Neural cell (in vitro differentiated cells): ENCODE measurements at regions not wholly inside any gene's neighbourhood (a gene's known extent, or its start where the extent isn't known, plus 50 kb on each side); places are given as distances from the start of the nearest gene placed in this dataset.
A peak's percentile ranks its signal among the peaks of the same experiment; 100 is the strongest.

Experiments
- H2AFZ ChIP-seq: fragments of 200-600, 300-800 bp; sonication (generic), shearing (Covaris generic); 2 replicates; pipeline ENCODE4 v1.6.0; 2014; ENCODE audit warnings: low read depth, mild to moderate bottlenecking, antibody characterized with exemption, low read length, moderate library complexity
- H3F3A ChIP-seq: fragments of 200-600 bp; shearing (Covaris generic); 2 replicates; pipeline ENCODE4 v1.6.1; 2016; ENCODE audit warnings: mild to moderate bottlenecking, moderate library complexity, mixed read lengths, antibody characterized with exemption, low read length; ENCODE audit not compliant: insufficient read depth, poor library complexity, severe bottlenecking
- H3K27ac ChIP-seq: fragments of 200-600, 300-800 bp; sonication (generic), shearing (Covaris generic); 2 replicates; pipeline ENCODE4 v1.5.1; 2014; ENCODE audit warnings: mild to moderate bottlenecking, low read length, moderate library complexity
- H3K27me3 ChIP-seq: fragments of 300-800, 200-600 bp; sonication (generic), shearing (Covaris generic); 2 replicates; pipeline ENCODE4 v1.6.0; 2014; ENCODE audit warnings: mild to moderate bottlenecking, low read depth, low read length, moderate library complexity; ENCODE audit not compliant: insufficient read depth
- H3K36me3 ChIP-seq: fragments of 300-800, 200-600 bp; sonication (generic), shearing (Covaris generic); 2 replicates; pipeline ENCODE4 v1.5.1; 2014; ENCODE audit warnings: mild to moderate bottlenecking, antibody characterized with exemption, low read length, moderate library complexity; ENCODE audit not compliant: insufficient read depth
- H3K4me2 ChIP-seq: fragments of 300-800, 200-600 bp; sonication (generic), shearing (Covaris generic); 2 replicates; pipeline ENCODE4 v1.6.0; 2014; ENCODE audit warnings: mild to moderate bottlenecking, low read length
- H3K4me3 ChIP-seq: fragments of 300-800, 200-600 bp; sonication (generic), shearing (Covaris generic); 2 replicates; pipeline ENCODE4 v1.5.1; 2014; ENCODE audit warnings: mild to moderate bottlenecking, low read length, moderate library complexity
- H3K79me2 ChIP-seq: fragments of 200-600 bp; shearing (Covaris generic); replicated peaks from 2 replicates; pipeline ENCODE4 v1.6.0; 2014; ENCODE audit warnings: mild to moderate bottlenecking, low read length, moderate library complexity; ENCODE audit not compliant: insufficient read depth
- H3K9ac ChIP-seq: fragments of 300-800, 200-600 bp; sonication (generic), shearing (Covaris generic); 2 replicates; pipeline ENCODE4 v1.6.1; 2016; ENCODE audit warnings: mild to moderate bottlenecking, low read length, mixed read lengths
- H3K9me2 ChIP-seq: fragments of 200-600 bp; shearing (Covaris generic); 2 replicates; pipeline ENCODE4 v1.6.1; 2016; ENCODE audit warnings: mild to moderate bottlenecking, low read length, mixed read lengths; ENCODE audit not compliant: insufficient read depth
- H3K9me3 ChIP-seq: fragments of 200-600, 300-800 bp; sonication (generic), shearing (Covaris generic); 2 replicates; pipeline ENCODE4 v1.6.1; 2016; ENCODE audit warnings: mild to moderate bottlenecking, mixed run types, low read length, moderate library complexity, mixed read lengths
- H4K20me1 ChIP-seq: fragments of 200-600 bp; shearing (Covaris generic); 2 replicates; pipeline ENCODE4 v1.6.1; 2016; ENCODE audit warnings: mild to moderate bottlenecking, mixed run types; ENCODE audit not compliant: insufficient read depth
- EP300 ChIP-seq: fragments of 450-650 bp; conservative IDR thresholded peaks from 2 replicates; pipeline ENCODE4 v1.6.1; 2014; ENCODE audit warnings: antibody characterized with exemption, mild to moderate bottlenecking, moderate library complexity; ENCODE audit not compliant: poor library complexity, severe bottlenecking
- EZH2 ChIP-seq: fragments of 200-600, 300-800 bp; shearing (Covaris generic), sonication (generic); IDR thresholded peaks from 2 replicates; pipeline ENCODE4 v1.6.1; 2014; ENCODE audit warnings: antibody characterized with exemption, low read length, borderline replicate concordance, mild to moderate bottlenecking; ENCODE audit not compliant: insufficient read depth, poor library complexity, severe bottlenecking
- MXI1 ChIP-seq: fragments of 450-650 bp; conservative IDR thresholded peaks from 2 replicates; pipeline ENCODE4 v1.6.1; 2014; ENCODE audit warnings: antibody characterized with exemption, mild to moderate bottlenecking; ENCODE audit not compliant: poor library complexity, severe bottlenecking
- POLR2AphosphoS5 ChIP-seq: IDR thresholded peaks from 2 replicates; pipeline ENCODE4 v1.6.1; 2012
- RAD21 ChIP-seq: fragments of 450-650 bp; conservative IDR thresholded peaks from 2 replicates; pipeline ENCODE4 v1.6.1; 2014; ENCODE audit warnings: antibody characterized with exemption, mild to moderate bottlenecking, moderate library complexity
- SMC3 ChIP-seq: fragments of 450-650 bp; conservative IDR thresholded peaks from 2 replicates; pipeline ENCODE4 v1.6.1; 2014; ENCODE audit warnings: antibody characterized with exemption, mild to moderate bottlenecking, moderate library complexity; ENCODE audit not compliant: poor library complexity
- TAF1 ChIP-seq: IDR thresholded peaks from 2 replicates; pipeline ENCODE4 v1.6.1; 2012; ENCODE audit warnings: low read depth
- TF ChIP-seq, protein P1 (sequence below): fragments of 450-650 bp; IDR thresholded peaks from 2 replicates; pipeline ENCODE4 v1.5.1; 2014; ENCODE audit warnings: antibody characterized with exemption, mild to moderate bottlenecking, moderate library complexity; ENCODE audit not compliant: poor library complexity, severe bottlenecking
- TF ChIP-seq, protein P2 (sequence below): IDR thresholded peaks from 2 replicates; pipeline ENCODE4 v1.6.1; 2012; ENCODE audit warnings: borderline replicate concordance

DNA sequence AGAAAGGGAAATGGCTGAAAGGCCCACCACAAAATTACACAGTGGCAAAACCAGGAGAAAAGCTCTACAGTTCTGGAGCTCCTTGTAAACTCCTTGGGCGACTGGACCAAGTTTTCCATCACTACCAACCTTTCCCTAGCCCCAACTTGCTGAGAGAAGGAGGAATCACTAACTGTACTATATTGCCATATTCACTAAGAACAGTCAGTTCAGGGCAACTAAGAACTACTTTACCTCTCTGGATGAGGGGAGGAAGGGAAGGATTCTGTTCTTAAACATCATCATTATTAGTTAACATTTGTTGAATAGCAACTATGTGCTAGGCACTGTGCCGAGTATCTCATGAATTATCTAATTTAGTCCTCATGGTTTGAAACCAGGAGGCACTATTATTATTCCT, 98.1 kb upstream of the SVIL start:
- H3K79me2 ChIP-seq: peaks cover 59% of the 10 kb centered on the region
- no peaks in the 10 kb centered on the region for H3K36me3 ChIP-seq
- H3F3A ChIP-seq: peaks cover 10% of the 10 kb centered on the region
- no peak overlapping the region for H3K9ac ChIP-seq
- no peaks in the 10 kb centered on the region for H4K20me1 ChIP-seq
- H3K4me3 ChIP-seq: no peak overlapping the region
- no peak overlapping the region for H3K4me2 ChIP-seq
- H3K27me3 ChIP-seq: peaks cover 3% of the 10 kb centered on the region
- no peaks in the 10 kb centered on the region for H3K9me3 ChIP-seq
- TF ChIP-seq RAD21 (no peak), POLR2AphosphoS5 (no peak), TAF1 (no peak), MXI1 (no peak), EP300 (no peak), EZH2 (no peak), SMC3 (no peak)
- TF ChIP-seq, protein P1, sequence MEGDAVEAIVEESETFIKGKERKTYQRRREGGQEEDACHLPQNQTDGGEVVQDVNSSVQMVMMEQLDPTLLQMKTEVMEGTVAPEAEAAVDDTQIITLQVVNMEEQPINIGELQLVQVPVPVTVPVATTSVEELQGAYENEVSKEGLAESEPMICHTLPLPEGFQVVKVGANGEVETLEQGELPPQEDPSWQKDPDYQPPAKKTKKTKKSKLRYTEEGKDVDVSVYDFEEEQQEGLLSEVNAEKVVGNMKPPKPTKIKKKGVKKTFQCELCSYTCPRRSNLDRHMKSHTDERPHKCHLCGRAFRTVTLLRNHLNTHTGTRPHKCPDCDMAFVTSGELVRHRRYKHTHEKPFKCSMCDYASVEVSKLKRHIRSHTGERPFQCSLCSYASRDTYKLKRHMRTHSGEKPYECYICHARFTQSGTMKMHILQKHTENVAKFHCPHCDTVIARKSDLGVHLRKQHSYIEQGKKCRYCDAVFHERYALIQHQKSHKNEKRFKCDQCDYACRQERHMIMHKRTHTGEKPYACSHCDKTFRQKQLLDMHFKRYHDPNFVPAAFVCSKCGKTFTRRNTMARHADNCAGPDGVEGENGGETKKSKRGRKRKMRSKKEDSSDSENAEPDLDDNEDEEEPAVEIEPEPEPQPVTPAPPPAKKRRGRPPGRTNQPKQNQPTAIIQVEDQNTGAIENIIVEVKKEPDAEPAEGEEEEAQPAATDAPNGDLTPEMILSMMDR: no peak
- TF ChIP-seq, protein P2, sequence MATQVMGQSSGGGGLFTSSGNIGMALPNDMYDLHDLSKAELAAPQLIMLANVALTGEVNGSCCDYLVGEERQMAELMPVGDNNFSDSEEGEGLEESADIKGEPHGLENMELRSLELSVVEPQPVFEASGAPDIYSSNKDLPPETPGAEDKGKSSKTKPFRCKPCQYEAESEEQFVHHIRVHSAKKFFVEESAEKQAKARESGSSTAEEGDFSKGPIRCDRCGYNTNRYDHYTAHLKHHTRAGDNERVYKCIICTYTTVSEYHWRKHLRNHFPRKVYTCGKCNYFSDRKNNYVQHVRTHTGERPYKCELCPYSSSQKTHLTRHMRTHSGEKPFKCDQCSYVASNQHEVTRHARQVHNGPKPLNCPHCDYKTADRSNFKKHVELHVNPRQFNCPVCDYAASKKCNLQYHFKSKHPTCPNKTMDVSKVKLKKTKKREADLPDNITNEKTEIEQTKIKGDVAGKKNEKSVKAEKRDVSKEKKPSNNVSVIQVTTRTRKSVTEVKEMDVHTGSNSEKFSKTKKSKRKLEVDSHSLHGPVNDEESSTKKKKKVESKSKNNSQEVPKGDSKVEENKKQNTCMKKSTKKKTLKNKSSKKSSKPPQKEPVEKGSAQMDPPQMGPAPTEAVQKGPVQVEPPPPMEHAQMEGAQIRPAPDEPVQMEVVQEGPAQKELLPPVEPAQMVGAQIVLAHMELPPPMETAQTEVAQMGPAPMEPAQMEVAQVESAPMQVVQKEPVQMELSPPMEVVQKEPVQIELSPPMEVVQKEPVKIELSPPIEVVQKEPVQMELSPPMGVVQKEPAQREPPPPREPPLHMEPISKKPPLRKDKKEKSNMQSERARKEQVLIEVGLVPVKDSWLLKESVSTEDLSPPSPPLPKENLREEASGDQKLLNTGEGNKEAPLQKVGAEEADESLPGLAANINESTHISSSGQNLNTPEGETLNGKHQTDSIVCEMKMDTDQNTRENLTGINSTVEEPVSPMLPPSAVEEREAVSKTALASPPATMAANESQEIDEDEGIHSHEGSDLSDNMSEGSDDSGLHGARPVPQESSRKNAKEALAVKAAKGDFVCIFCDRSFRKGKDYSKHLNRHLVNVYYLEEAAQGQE: no peak
- H2AFZ ChIP-seq: no peak overlapping the region
- no peaks in the 10 kb centered on the region for H3K9me2 ChIP-seq
- H3K27ac ChIP-seq: no peak overlapping the region

DNA sequence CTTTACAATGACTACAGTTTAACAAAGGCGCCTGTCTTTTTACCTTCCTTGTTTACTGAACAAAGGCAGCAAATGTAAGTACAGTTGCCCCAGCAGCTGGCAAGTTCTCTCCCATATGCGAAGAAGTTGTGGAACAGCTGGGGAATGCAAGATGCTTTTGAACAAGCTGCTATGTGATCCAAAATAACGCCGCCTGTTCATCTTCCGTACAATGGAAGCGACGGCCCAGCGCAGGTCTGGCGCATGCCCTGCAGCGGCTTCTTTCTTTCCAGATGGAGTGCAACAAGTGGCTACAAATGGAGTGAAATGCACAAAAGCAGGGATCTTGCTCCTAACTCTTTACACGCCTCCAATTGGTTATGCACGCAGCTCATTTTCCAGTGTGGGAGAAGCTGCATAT, 97.0 kb upstream of the SVIL start:
- Histone ChIP-seq H3K9me2 (no peaks in the 10 kb centered on the region), H3K27me3 (no peaks in the 10 kb centered on the region), H3K79me2 (peaks cover 70% of the 10 kb centered on the region), H3F3A (peaks cover 6% of the 10 kb centered on the region), H3K4me3 (peak overlapping the region; percentile 36), H3K36me3 (no peaks in the 10 kb centered on the region), H3K9me3 (no peaks in the 10 kb centered on the region), H3K9ac (no peak overlapping the region), H3K27ac (no peak overlapping the region), H3K4me2 (no peak overlapping the region), H2AFZ (no peak overlapping the region), H4K20me1 (no peaks in the 10 kb centered on the region)
- TF ChIP-seq, protein P1: no peak
- no peak for TF ChIP-seq RAD21
